Vagina (tissue), 2 donors: ENCODE measurements at regions not wholly inside any gene's neighbourhood (a gene's known extent, or its start where the extent isn't known, plus 50 kb on each side); places are given as distances from the start of the nearest gene placed in this dataset.

Experiments
- POLR2A ChIP-seq, 2 donors: fragments of 450-650 bp; IDR thresholded peaks; one replicate each; pipeline ENCODE4 v1.6.1; 2017; ENCODE audit warnings: antibody characterized with exemption in 2 of 2, mild to moderate bottlenecking in 2 of 2, moderate library complexity in 2 of 2
- POLR2AphosphoS5 ChIP-seq, 2 donors: sonication (generic); formaldehyde crosslinking; IDR thresholded peaks; one replicate each; pipeline ENCODE4 v1.9.0; 2017; ENCODE audit warnings: antibody characterized with exemption in 2 of 2, mild to moderate bottlenecking in 2 of 2, low read depth in 1 of 2; ENCODE audit not compliant: insufficient read depth in 1 of 2
- TF ChIP-seq, protein P1 (sequence below), 3 experiments: fragments of 450-650 bp in 2 of 3; fragments of 200-600 bp in 1 of 3; sonication (generic) in 1 of 3; IDR thresholded peaks; one replicate each; pipeline ENCODE4 v1.5.1; 2017 to 2019; ENCODE audit warnings: antibody characterized with exemption in 3 of 3, mild to moderate bottlenecking in 2 of 3, moderate library complexity in 2 of 3

DNA sequence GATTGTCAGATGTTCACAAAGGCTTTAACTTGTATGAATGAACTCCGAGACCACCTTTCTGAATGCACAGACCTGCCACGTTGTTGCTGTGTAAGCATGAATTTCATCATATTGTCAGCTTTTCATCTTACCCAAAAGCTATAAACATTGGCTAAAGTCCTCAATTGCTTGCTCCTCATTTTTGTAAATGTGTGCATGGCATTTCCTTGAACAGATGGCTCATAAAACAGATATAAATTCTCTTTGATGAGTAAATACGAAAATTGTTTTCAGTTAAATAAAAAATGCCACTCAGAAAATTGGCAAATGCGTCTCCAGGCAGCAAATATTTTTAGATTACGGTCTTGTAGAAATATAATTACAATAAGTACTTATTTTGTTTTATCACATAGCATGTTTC, 226.0 kb upstream of the NDN start:
- TF ChIP-seq, protein P1, sequence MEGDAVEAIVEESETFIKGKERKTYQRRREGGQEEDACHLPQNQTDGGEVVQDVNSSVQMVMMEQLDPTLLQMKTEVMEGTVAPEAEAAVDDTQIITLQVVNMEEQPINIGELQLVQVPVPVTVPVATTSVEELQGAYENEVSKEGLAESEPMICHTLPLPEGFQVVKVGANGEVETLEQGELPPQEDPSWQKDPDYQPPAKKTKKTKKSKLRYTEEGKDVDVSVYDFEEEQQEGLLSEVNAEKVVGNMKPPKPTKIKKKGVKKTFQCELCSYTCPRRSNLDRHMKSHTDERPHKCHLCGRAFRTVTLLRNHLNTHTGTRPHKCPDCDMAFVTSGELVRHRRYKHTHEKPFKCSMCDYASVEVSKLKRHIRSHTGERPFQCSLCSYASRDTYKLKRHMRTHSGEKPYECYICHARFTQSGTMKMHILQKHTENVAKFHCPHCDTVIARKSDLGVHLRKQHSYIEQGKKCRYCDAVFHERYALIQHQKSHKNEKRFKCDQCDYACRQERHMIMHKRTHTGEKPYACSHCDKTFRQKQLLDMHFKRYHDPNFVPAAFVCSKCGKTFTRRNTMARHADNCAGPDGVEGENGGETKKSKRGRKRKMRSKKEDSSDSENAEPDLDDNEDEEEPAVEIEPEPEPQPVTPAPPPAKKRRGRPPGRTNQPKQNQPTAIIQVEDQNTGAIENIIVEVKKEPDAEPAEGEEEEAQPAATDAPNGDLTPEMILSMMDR (IDR thresholded peaks at IDR 0.05) = no peak
- TF ChIP-seq POLR2AphosphoS5 (IDR thresholded peaks at IDR 0.05; ENCODE audit: insufficient read depth in 1 of 2, low read depth in 1 of 2) (no peak), POLR2A (IDR thresholded peaks at IDR 0.05) (no peak)
